MM.1S (cell line): ENCODE measurements at regions not wholly inside any gene's neighbourhood (a gene's known extent, or its start where the extent isn't known, plus 50 kb on each side); places are given as distances from the start of the nearest gene placed in this dataset.
"Not testable (repeated sequence)": the region's sequence is repeated elsewhere in the genome, so short reads cannot be mapped to it uniquely, and the experiment has no call there.

Experiments used
- CTCF ChIP-seq: fragments of 300-600 bp; sonication (generic); IDR thresholded peaks from 2 replicates; pipeline ENCODE4 v1.5.1; 2016; ENCODE audit warnings: antibody characterized with exemption, low read length, mixed read lengths
- EZH2 ChIP-seq: fragments of 300-600 bp; sonication (generic); optimal IDR thresholded peaks from 2 replicates; pipeline ENCODE3; 2017; ENCODE audit warnings: low read depth, mild to moderate bottlenecking, antibody characterized with exemption, low read length, mixed read lengths
- EZH2phosphoT487 ChIP-seq: fragments of 300-600 bp; sonication (generic); IDR thresholded peaks from 2 replicates; pipeline ENCODE4 v1.6.1; 2018; ENCODE audit warnings: antibody characterized with exemption, low read length

DNA sequence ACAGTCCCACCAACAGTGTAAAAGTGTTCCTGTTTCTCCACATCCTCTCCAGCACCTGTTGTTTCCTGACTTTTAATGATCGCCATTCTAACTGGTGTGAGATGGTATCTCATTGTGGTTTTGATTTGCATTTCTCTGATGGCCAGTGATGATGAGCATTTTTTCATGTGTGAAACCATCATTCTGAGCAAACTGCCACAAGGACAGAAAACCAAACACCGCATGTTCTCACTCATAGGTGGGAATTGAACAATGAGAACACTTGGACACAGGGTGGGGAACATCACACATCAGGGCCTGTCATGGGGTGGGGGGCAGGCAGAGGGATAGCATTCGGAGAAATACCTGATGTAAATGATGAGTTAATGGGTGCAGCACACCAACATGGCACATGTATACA, 240.8 kb downstream of the FAT3 start:
- TF ChIP-seq CTCF, EZH2, EZH2phosphoT487: not testable (repeated sequence)
